Activated CD8-positive, alpha-beta T cell treated with anti-CD3 and anti-CD28 coated beads for 36 hours (primary cell): ENCODE measurements at regions not wholly inside any gene's neighbourhood (a gene's known extent, or its start where the extent isn't known, plus 50 kb on each side); places are given as distances from the start of the nearest gene placed in this dataset.

Source experiments
- ATAC-seq: fragments of 200-7000 bp; cut with Tn5 transposase; one replicate; pipeline ENCODE4 v1.10.0; 2021; ENCODE audit warnings: mild to moderate bottlenecking, moderate library complexity
- CTCF ChIA-PET: fragments of 350-600 bp; sonication (Branson Sonifier 250); formaldehyde crosslinking; loops from one replicate; lab custom pipeline; 2021; ENCODE audit warnings: antibody characterized with exemption; lab: Charles Lee
- POLR2A ChIA-PET: fragments of 350-600 bp; sonication (Branson Sonifier 250); formaldehyde crosslinking; loops from one replicate; lab custom pipeline; 2021; ENCODE audit warnings: antibody characterized with exemption; lab: Charles Lee
- DNase-seq: peaks from one replicate; pipeline ENCODE4 v3.0.0-alpha.2; 2020
- H3K27ac Mint-ChIP-seq: one replicate; pipeline ENCODE4 v1.8.0; 2021; ENCODE audit warnings: mild to moderate bottlenecking, mixed read lengths
- H3K27me3 Mint-ChIP-seq: one replicate; pipeline ENCODE4 v1.8.0; 2021; ENCODE audit warnings: mixed read lengths
- H3K36me3 Mint-ChIP-seq: one replicate; pipeline ENCODE4 v1.8.0; 2021; ENCODE audit warnings: low read depth, mixed read lengths
- H3K4me1 Mint-ChIP-seq: one replicate; pipeline ENCODE4 v1.8.0; 2021; ENCODE audit warnings: low read depth, mixed read lengths
- H3K4me3 Mint-ChIP-seq: one replicate; pipeline ENCODE4 v1.8.0; 2021; ENCODE audit warnings: mild to moderate bottlenecking, moderate library complexity, mixed read lengths
- H3K9me3 Mint-ChIP-seq: one replicate; pipeline ENCODE4 v1.8.0; 2021; ENCODE audit warnings: mixed read lengths
- intact Hi-C: fragments of 100-400 bp; cut with micrococcal nuclease; formaldehyde crosslinking; loops from one replicate; pipeline ENCODE4 v1.10.0; 2022
- TF ChIP-seq, protein P1 (sequence below): fragments of 200-600 bp; IDR thresholded peaks from one replicate; pipeline ENCODE4 v1.8.0; 2022; ENCODE audit warnings: antibody characterized with exemption, mild to moderate bottlenecking

DNA sequence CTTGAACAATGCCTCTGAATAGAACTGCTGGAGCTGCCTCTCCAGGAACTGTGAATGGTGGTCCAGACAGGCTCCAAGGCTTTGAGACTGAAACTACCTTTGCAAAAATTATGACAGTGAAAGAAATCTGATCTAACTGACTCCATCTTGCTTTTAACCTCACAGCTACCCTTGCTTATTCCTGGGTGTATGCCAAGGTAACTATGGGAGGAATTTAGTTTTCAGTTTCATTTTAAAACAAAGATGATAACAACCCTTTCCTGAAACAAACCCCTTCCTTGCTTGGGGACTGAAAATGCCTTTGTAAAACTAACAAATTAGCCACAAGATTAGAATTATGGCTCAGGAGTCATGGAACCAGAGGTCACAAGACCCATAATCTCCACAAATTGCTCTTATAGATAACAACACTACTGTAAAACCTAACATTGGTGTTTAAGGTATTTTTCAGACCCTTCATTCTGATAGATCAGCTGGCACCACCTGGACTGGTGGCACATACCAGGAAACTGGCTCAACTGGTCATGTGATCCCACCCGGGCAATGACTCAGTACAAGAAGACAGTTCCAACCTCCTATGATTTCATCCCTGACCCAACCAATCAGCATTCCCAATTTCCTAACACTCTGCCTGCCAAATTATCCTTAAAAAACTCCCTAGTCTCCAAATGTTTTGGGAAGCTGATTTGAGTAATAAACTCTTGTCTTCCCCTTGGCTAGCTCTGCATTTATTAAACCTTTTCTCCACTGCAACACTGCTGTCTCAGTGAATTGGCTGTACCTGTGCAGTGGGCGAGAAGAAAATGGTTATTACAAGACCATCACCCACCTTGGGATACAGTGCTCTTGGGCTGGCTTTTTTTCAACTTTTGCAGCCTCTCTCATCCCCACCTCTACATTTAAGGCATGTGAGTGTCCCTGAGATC lies 608.1 kb downstream of the TYW1 start:
- ChIA-PET CTCF (no interaction called here), POLR2A (interaction anchor here (0.8 kb wide), 1 partner anchor 16 kb away, joined by 3 read pairs; no protein-coding TSS in a partner anchor)
- Mint-ChIP-seq H3K27me3 (no peaks in the 10 kb centered on the region), H3K27ac (no peak overlapping the region), H3K4me3 (no peak overlapping the region), H3K4me1 (no peaks in the 10 kb centered on the region), H3K9me3 (peaks cover 10% of the 10 kb centered on the region), H3K36me3 (no peaks in the 10 kb centered on the region)
- no peak for DNase-seq
- TF ChIP-seq, protein P1, sequence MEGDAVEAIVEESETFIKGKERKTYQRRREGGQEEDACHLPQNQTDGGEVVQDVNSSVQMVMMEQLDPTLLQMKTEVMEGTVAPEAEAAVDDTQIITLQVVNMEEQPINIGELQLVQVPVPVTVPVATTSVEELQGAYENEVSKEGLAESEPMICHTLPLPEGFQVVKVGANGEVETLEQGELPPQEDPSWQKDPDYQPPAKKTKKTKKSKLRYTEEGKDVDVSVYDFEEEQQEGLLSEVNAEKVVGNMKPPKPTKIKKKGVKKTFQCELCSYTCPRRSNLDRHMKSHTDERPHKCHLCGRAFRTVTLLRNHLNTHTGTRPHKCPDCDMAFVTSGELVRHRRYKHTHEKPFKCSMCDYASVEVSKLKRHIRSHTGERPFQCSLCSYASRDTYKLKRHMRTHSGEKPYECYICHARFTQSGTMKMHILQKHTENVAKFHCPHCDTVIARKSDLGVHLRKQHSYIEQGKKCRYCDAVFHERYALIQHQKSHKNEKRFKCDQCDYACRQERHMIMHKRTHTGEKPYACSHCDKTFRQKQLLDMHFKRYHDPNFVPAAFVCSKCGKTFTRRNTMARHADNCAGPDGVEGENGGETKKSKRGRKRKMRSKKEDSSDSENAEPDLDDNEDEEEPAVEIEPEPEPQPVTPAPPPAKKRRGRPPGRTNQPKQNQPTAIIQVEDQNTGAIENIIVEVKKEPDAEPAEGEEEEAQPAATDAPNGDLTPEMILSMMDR, result no peak
- intact Hi-C loops, result no loop called here
- no peak for ATAC-seq

DNA sequence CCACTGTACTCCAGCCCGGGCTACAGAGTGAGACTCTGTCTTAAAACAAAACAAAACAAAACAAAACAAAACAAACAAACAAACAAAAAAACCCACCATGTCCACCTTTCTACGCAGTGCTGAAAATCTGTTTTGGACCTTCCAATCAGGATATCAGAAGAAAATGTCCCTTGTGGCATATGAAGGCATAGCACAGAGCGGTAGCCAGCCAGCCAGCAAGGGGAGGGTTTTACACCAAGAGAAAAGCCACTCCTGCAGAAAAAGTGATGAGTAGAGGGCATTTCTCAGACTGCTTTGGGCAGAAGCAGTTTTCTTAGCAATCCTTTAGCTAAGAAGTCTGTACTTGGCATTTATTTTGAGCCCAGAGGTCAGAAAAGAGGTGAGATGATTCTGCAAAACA lies 612.2 kb downstream of the TYW1 start:
- H3K4me3 Mint-ChIP-seq, result no peak overlapping the region
- no peaks in the 10 kb centered on the region for H3K36me3 Mint-ChIP-seq
- TF ChIP-seq, protein P1, result no peak
- H3K9me3 Mint-ChIP-seq, result peaks cover 8% of the 10 kb centered on the region
- POLR2A ChIA-PET, result no interaction called here
- no peak for ATAC-seq
- no peaks in the 10 kb centered on the region for H3K4me1 Mint-ChIP-seq
- no peak for DNase-seq
- no peaks in the 10 kb centered on the region for H3K27me3 Mint-ChIP-seq
- intact Hi-C loops, result no loop called here
- CTCF ChIA-PET, result interaction anchor here (2.2 kb wide), 1 partner anchor 17 kb away, joined by 7 read pairs; no protein-coding TSS in a partner anchor
- no peak overlapping the region for H3K27ac Mint-ChIP-seq

- ChIA-PET POLR2A (no interaction called here), CTCF (interaction anchor here (0.8 kb wide), 1 partner anchor 233 kb away, joined by 3 read pairs; no protein-coding TSS in a partner anchor)
- DNase-seq (no peak), ATAC-seq (no peak)
- Mint-ChIP-seq H3K27me3 (no peaks in the 10 kb centered on the region), H3K27ac (no peak overlapping the region), H3K4me1 (no peaks in the 10 kb centered on the region), H3K9me3 (peaks cover 2% of the 10 kb centered on the region), H3K4me3 (no peak overlapping the region), H3K36me3 (no peaks in the 10 kb centered on the region)
- TF ChIP-seq, protein P1, result no peak
- intact Hi-C loops, result no loop called here
These were observed 614.3 kb downstream of the TYW1 start for GRCh38 chr7:67610897-67611296.

- no peak for DNase-seq
These were observed 618.2 kb downstream of the TYW1 start for GRCh38 chr7:67614843-67615242.

More at GRCh38 chr7:67614843-67615242, 618.2 kb downstream of the TYW1 start:
- no peaks in the 10 kb centered on the region for H3K36me3 Mint-ChIP-seq
- no peaks in the 10 kb centered on the region for H3K9me3 Mint-ChIP-seq
- no peaks in the 10 kb centered on the region for H3K27me3 Mint-ChIP-seq
- H3K4me3 Mint-ChIP-seq, result no peak overlapping the region
- no peak for ATAC-seq
- CTCF ChIA-PET, result interaction anchor here (1.9 kb wide), 1 partner anchor 11 kb away, joined by 4 read pairs; no protein-coding TSS in a partner anchor
- no peak overlapping the region for H3K27ac Mint-ChIP-seq
- intact Hi-C loops, result no loop called here
- POLR2A ChIA-PET, result no interaction called here
- H3K4me1 Mint-ChIP-seq, result no peaks in the 10 kb centered on the region
- TF ChIP-seq, protein P1, result no peak
